ENCODE measurements at regions not wholly inside any gene's neighbourhood (a gene's known extent, or its start where the extent isn't known, plus 50 kb on each side); places are given as distances from the start of the nearest gene placed in this dataset.
"Not testable (repeated sequence)": the region's sequence is repeated elsewhere in the genome, so short reads cannot be mapped to it uniquely, and the experiment has no call there.

DNA sequence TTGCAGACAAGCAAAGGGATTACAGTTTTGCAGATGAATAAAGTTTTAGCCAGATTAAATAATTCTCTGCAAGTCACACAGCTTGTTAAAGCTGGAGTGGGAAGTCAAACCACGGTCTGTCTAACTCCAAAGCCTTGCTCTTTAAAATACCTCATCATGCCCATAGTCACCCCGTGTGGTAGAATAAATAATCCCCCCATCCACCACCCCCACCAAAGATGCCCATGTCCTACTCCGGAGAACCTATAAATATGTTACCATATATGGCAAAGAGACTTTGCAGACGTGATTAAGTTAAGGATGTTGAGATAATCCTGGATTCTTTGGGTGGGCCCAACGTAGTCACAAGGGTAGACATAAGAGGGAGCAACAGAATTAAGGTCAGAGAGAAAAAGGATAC lies 118.7 kb downstream of the BEND2 start:
- TF ChIP-seq, protein P1, sequence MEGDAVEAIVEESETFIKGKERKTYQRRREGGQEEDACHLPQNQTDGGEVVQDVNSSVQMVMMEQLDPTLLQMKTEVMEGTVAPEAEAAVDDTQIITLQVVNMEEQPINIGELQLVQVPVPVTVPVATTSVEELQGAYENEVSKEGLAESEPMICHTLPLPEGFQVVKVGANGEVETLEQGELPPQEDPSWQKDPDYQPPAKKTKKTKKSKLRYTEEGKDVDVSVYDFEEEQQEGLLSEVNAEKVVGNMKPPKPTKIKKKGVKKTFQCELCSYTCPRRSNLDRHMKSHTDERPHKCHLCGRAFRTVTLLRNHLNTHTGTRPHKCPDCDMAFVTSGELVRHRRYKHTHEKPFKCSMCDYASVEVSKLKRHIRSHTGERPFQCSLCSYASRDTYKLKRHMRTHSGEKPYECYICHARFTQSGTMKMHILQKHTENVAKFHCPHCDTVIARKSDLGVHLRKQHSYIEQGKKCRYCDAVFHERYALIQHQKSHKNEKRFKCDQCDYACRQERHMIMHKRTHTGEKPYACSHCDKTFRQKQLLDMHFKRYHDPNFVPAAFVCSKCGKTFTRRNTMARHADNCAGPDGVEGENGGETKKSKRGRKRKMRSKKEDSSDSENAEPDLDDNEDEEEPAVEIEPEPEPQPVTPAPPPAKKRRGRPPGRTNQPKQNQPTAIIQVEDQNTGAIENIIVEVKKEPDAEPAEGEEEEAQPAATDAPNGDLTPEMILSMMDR (IDR thresholded peaks at IDR 0.05; ENCODE audit: insufficient read depth, low read length) = no peak
- no peak for DNase-seq (ENCODE audit: low read depth)
- no peak overlapping the region for H3K4me3 ChIP-seq (ENCODE audit: low read depth, low read length)

DNA sequence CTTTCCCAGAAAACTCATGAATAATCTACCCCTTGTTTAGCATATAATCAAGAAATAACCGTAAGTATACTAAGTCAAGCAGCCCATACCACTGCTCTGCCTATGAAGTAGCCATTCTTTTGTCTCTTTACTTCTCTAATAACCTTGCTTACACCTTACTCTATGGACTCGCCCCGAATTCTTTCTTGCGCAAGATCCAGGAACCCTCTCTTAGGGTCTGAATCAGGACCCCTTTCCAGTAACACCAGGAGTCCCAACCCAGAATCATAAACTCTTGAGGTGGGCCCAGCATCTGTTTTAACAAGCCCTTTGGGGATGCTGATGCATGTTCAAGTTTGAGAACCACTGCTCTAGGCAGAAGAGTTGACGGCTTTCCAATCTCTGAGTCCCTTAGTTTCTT lies 119.6 kb downstream of the BEND2 start:
- no peak for DNase-seq (ENCODE audit: low read depth)
- TF ChIP-seq, protein P1 (IDR thresholded peaks at IDR 0.05; ENCODE audit: insufficient read depth, low read length) = no peak
- no peak overlapping the region for H3K4me3 ChIP-seq (ENCODE audit: low read depth, low read length)

DNA sequence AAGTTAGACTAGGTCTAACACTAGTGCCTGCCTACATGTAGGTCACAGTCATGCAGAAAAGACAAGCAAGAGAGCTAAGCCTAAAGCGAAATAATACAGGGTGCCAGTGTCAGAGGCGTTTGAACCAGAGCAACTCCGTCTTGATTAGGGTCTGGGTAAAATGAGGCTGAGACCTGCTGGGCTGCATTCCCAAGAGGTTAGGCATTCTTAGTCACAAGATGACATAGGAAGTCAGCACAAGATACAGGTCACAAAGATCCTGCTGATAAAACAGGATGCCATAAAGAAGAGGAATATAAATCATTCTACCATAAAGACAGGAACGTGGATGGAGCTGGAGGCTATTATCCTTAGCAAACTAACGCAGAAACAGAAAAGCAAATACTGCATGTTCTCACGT lies 120.9 kb downstream of the BEND2 start:
- TF ChIP-seq, protein P1 (IDR thresholded peaks at IDR 0.05; ENCODE audit: insufficient read depth, low read length) = no peak
- H3K4me3 ChIP-seq (ENCODE audit: low read depth, low read length) = no peak overlapping the region
- no peak for DNase-seq (ENCODE audit: low read depth)

DNA sequence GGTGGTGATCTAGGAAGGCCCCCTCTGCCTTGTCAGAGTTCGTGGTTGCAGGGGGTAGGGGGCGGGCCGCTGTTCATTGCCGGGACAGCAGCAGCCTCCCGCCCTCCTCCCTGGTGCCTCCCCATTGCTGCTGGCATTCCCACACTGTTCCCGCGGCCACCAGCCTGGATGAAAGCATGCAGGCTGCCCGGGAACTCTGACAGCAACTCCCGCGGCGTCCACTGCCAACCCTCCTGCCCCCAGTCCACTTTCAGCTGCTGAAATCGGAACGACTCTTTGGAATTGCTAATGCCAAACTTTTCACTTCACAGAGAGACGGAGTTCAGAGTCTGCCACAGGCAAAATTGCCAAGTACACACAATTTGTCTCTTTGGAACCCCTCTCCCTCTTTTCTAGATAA lies 121.9 kb downstream of the BEND2 start:
- DNase-seq (ENCODE audit: low read depth) = no peak
- no peak overlapping the region for H3K4me3 ChIP-seq (ENCODE audit: low read depth, low read length)
- TF ChIP-seq, protein P1 (IDR thresholded peaks at IDR 0.05; ENCODE audit: insufficient read depth, low read length) = no peak

DNA sequence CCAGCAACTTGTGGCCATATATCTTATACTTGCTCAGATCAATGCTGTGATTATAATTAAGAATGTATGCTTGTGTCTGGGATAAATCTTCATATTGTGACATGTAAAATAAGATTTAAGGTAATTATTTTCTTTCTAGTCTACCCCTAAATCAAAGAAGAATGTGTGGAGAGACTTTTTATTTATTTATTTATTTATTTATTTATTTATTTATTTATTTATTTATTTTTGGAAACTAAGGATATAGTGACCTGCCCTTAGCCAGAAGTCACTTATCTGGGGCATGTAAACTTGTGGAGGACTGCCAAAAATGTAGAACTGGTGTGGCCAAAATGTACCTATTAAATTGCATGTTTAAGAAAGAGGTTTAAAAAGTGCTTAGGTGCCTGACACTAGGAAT lies 144.3 kb downstream of the BEND2 start:
- no peak for DNase-seq (ENCODE audit: low read depth)
- TF ChIP-seq, protein P1 (IDR thresholded peaks at IDR 0.05; ENCODE audit: insufficient read depth, low read length) = no peak
- H3K4me3 ChIP-seq (ENCODE audit: low read depth, low read length) = no peak overlapping the region

DNA sequence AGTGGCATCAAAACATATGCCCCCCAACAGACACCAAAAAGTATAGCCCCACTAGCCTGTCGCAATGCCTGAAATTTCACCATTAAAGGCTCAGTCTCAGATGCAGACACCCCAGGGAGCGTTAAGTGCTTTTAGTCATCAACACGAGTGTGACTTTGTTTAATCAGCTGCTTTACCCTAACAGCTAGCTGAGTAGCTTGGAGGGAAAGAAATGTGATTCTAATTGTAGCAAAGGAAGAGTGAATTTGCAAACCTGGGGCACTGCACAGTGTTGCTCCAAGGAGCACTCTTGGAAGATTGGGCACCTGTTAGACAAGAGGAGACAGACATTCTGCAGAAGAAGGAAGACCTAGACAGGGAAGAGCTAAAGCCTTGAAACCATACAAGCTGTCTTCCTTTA lies 145.1 kb downstream of the BEND2 start:
- TF ChIP-seq, protein P1 (IDR thresholded peaks at IDR 0.05; ENCODE audit: insufficient read depth, low read length) = no peak
- H3K4me3 ChIP-seq (ENCODE audit: low read depth, low read length) = no peak overlapping the region
- DNase-seq (ENCODE audit: low read depth) = no peak

DNA sequence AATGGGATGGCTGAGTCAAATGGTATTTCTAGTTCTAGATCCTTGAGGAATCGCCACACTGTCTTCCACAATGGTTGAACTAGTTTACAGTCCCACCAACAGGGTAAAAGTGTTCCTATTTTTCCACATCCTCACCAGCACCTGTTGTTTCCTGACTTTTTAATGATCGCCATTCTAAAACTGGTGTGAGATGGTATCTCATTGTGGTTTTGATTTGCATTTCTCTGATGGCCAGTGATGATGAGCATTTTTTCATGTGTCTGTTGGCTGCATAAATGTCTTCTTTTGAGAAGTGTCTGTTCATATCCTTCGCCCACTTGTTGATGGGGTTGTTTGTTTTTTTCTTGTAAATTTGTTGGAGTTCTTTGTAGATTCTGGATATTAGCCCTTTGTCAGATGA lies 152.6 kb downstream of the BEND2 start:
- DNase-seq (ENCODE audit: low read depth) = not testable (repeated sequence)

More for the DNA sequence above, 152.6 kb downstream of the BEND2 start:
- not testable (repeated sequence) for H3K4me3 ChIP-seq (ENCODE audit: low read depth, low read length)
